H1 (cell line): ENCODE measurements at regions not wholly inside any gene's neighbourhood (a gene's known extent, or its start where the extent isn't known, plus 50 kb on each side); places are given as distances from the start of the nearest gene placed in this dataset.

Experiments
- CTCF ChIA-PET: fragments of 300-600 bp; sonication (Branson Sonifier 250); formaldehyde crosslinking; loops from one replicate; lab custom pipeline; 2021; ENCODE audit not compliant: partially characterized antibody; lab: Charles Lee
- POLR2A ChIA-PET: fragments of 300-600 bp; sonication (Branson Sonifier 250); formaldehyde crosslinking; loops from one replicate; lab custom pipeline; 2021; ENCODE audit warnings: inconsistent platforms; ENCODE audit not compliant: partially characterized antibody; lab: Charles Lee
- DNase-seq, 2 experiments: peaks; one replicate each; pipeline versions ENCODE4 v3.0.0 to v3.0.0-alpha.2; 2010 to 2022; ENCODE audit warnings: low spot score in 2 of 2, low read depth in 1 of 2, mixed read lengths in 1 of 2
- FAIRE-seq: peaks from 2 replicates; lab custom pipeline; 2011; peaks lifted over from hg19 to GRCh38; lab: Jason Lieb, UNC
- H2AFZ ChIP-seq: 2 replicates; pipeline ENCODE4 v1.8.1; 2012; ENCODE audit warnings: low read length, inconsistent platforms
- H2AK5ac ChIP-seq: 2 replicates; pipeline ENCODE4 v1.6.1; 2013; ENCODE audit warnings: low read depth, low read length
- H2BK120ac ChIP-seq: replicated peaks from 2 replicates; pipeline ENCODE3; 2013; ENCODE audit warnings: low read depth, low read length, inconsistent platforms
- H2BK12ac ChIP-seq: 2 replicates; pipeline ENCODE4 v1.6.1; 2013; ENCODE audit warnings: low read depth, low read length
- H2BK15ac ChIP-seq: 2 replicates; pipeline ENCODE4 v1.6.1; 2013; ENCODE audit warnings: low read length
- H2BK20ac ChIP-seq: 2 replicates; pipeline ENCODE4 v1.6.1; 2013; ENCODE audit warnings: low read length
- H2BK5ac ChIP-seq: 2 replicates; pipeline ENCODE4 v1.6.1; 2013; ENCODE audit warnings: low read depth, low read length
- H3K14ac ChIP-seq: 2 replicates; pipeline ENCODE4 v1.6.1; 2013; ENCODE audit warnings: inconsistent platforms; ENCODE audit not compliant: insufficient read length
- H3K18ac ChIP-seq: 2 replicates; pipeline ENCODE4 v1.6.1; 2013; ENCODE audit warnings: low read length; ENCODE audit errors: extremely low read depth
- H3K23ac ChIP-seq: 2 replicates; pipeline ENCODE4 v1.6.1; 2013; ENCODE audit warnings: inconsistent platforms; ENCODE audit not compliant: insufficient read length
- H3K23me2 ChIP-seq: 2 replicates; pipeline ENCODE4 v1.6.1; 2013; ENCODE audit warnings: low read depth, low read length
- H3K27ac ChIP-seq: 2 replicates; pipeline ENCODE4 v1.6.1; 2011; ENCODE audit warnings: low read depth, low read length, inconsistent platforms
- H3K27me3 ChIP-seq, 4 experiments: replicated peaks in 1 of 4; 1 replicate in 1 of 4; 2 replicates in 3 of 4; pipeline versions ENCODE4 v1.6.1 to v1.8.1; 2011 to 2013; ENCODE audit warnings: low read length in 3 of 4, mild to moderate bottlenecking in 3 of 4, inconsistent platforms in 2 of 4, mixed read lengths in 2 of 4, moderate library complexity in 1 of 4; ENCODE audit not compliant: control insufficient read depth in 3 of 4, insufficient read depth in 3 of 4; ENCODE audit errors: extremely low read depth in 1 of 4
- H3K36me3 ChIP-seq, 4 experiments: 2 replicates each; pipeline versions ENCODE4 v1.6.1 to v1.8.1; 2011 to 2013; ENCODE audit warnings: mild to moderate bottlenecking in 4 of 4, low read length in 3 of 4, moderate library complexity in 2 of 4, control low read depth in 1 of 4, inconsistent platforms in 1 of 4; ENCODE audit not compliant: insufficient read depth in 4 of 4, control insufficient read depth in 2 of 4
- H3K4ac ChIP-seq: replicated peaks from 2 replicates; pipeline ENCODE3; 2013; ENCODE audit warnings: low read length, low read depth, mixed read lengths, inconsistent platforms; ENCODE audit not compliant: insufficient read length
- H3K4me1 ChIP-seq, 4 experiments: replicated peaks in 1 of 4; 1 replicate in 1 of 4; 2 replicates in 3 of 4; pipeline versions ENCODE4 v1.6.1 to v1.8.1; 2011 to 2013; ENCODE audit warnings: low read length in 3 of 4, inconsistent platforms in 2 of 4, mixed read lengths in 1 of 4; ENCODE audit not compliant: insufficient read depth in 4 of 4, control insufficient read depth in 3 of 4
- H3K4me2 ChIP-seq, 2 experiments: 2 replicates each; pipeline versions ENCODE4 v1.6.1 to v1.8.1; 2011 to 2013; ENCODE audit warnings: low read depth in 2 of 2, low read length in 2 of 2, control low read depth in 1 of 2, inconsistent platforms in 1 of 2, mild to moderate bottlenecking in 1 of 2; ENCODE audit not compliant: insufficient read depth in 1 of 2
- H3K4me3 ChIP-seq, 4 experiments: fragments of 200-600, 300-600 bp in 1 of 4; sonication (generic), shearing (Covaris generic), sonication (Bioruptor Twin) in 1 of 4; 2 replicates each; pipeline versions ENCODE4 v1.5.1 to v1.8.1; 2011 to 2016; ENCODE audit warnings: low read length in 4 of 4, low read depth in 3 of 4, control low read depth in 2 of 4, inconsistent platforms in 2 of 4, mild to moderate bottlenecking in 2 of 4, mixed read lengths in 1 of 4, moderate library complexity in 1 of 4; ENCODE audit not compliant: insufficient read depth in 2 of 4; ENCODE audit errors: extremely low read depth in 1 of 4
- H3K56ac ChIP-seq: replicated peaks from 2 replicates; pipeline ENCODE3; 2013; ENCODE audit warnings: low read depth, mild to moderate bottlenecking, mixed read lengths, low read length, inconsistent platforms; ENCODE audit not compliant: insufficient read length
- H3K79me1 ChIP-seq: 2 replicates; pipeline ENCODE4 v1.6.1; 2013; ENCODE audit warnings: low read depth, low read length, control low read depth
- H3K79me2 ChIP-seq, 2 experiments: 2 replicates each; pipeline versions ENCODE4 v1.6.1 to v1.8.1; 2012 to 2013; ENCODE audit warnings: low read length in 2 of 2, mild to moderate bottlenecking in 2 of 2, inconsistent platforms in 1 of 2; ENCODE audit not compliant: insufficient read depth in 2 of 2, control insufficient read depth in 1 of 2
- H3K9ac ChIP-seq, 4 experiments: replicated peaks in 1 of 4; 1 replicate in 1 of 4; 2 replicates in 3 of 4; pipeline versions ENCODE4 v1.6.1 to v1.8.1; 2011 to 2013; ENCODE audit warnings: low read depth in 3 of 4, low read length in 3 of 4, control low read depth in 2 of 4, mild to moderate bottlenecking in 2 of 4, moderate library complexity in 2 of 4, inconsistent platforms in 1 of 4; ENCODE audit errors: extremely low read depth in 1 of 4
- H3K9me3 ChIP-seq, 2 experiments: 2 replicates each; pipeline versions ENCODE4 v1.6.1 to v1.8.1; 2012 to 2013; ENCODE audit warnings: mild to moderate bottlenecking in 2 of 2, moderate library complexity in 2 of 2, control low read depth in 1 of 2, inconsistent platforms in 1 of 2, low read depth in 1 of 2, low read length in 1 of 2, mixed read lengths in 1 of 2; ENCODE audit not compliant: insufficient read depth in 2 of 2
- H4K20me1 ChIP-seq, 2 experiments: replicated peaks in 1 of 2; 2 replicates each; pipeline versions ENCODE3 to v1.8.1; 2011 to 2013; ENCODE audit warnings: inconsistent platforms in 2 of 2, low read length in 2 of 2, mild to moderate bottlenecking in 1 of 2; ENCODE audit not compliant: insufficient read depth in 2 of 2, control insufficient read depth in 1 of 2
- H4K5ac ChIP-seq: 2 replicates; pipeline ENCODE4 v1.6.1; 2013; ENCODE audit warnings: low read length, low read depth, mixed read lengths, inconsistent platforms; ENCODE audit not compliant: insufficient read length
- H4K8ac ChIP-seq: 2 replicates; pipeline ENCODE4 v1.8.0; 2013; ENCODE audit warnings: mild to moderate bottlenecking, moderate library complexity, low read length, inconsistent platforms; ENCODE audit not compliant: insufficient read depth; ENCODE audit errors: extremely low read depth
- H4K91ac ChIP-seq: replicated peaks from 2 replicates; pipeline ENCODE3; 2013; ENCODE audit warnings: low read length, mixed read lengths, inconsistent platforms; ENCODE audit not compliant: insufficient read length
- ASH2L ChIP-seq: fragments of 200-600, 300-600 bp; sonication (generic); IDR thresholded peaks from one replicate; pipeline ENCODE4 v1.7.1; 2017; ENCODE audit warnings: low read length
- CBX5 ChIP-seq: fragments of 300-800, 300-1000 bp; sonication (generic); IDR thresholded peaks from 2 replicates; pipeline ENCODE4 v1.7.1; 2016; ENCODE audit warnings: antibody characterized with exemption, low read length, low read depth
- CHD1 ChIP-seq: IDR thresholded peaks from 2 replicates; pipeline ENCODE4 v1.6.1; 2012; ENCODE audit warnings: low read depth, low read length, improper control_type of control experiment
- CTCF ChIP-seq, 3 experiments: IDR thresholded peaks; 1 replicate in 2 of 3; 2 replicates in 1 of 3; pipeline versions ENCODE4 v1.5.1 to v1.6.1; 2011; ENCODE audit warnings: low read length in 3 of 3, mild to moderate bottlenecking in 3 of 3, inconsistent platforms in 2 of 3, low read depth in 1 of 3, moderate library complexity in 1 of 3; ENCODE audit not compliant: insufficient read depth in 1 of 3; ENCODE audit errors: control extremely low read depth in 1 of 3
- JUND ChIP-seq: IDR thresholded peaks from 2 replicates; pipeline ENCODE4 v1.6.1; 2011; ENCODE audit warnings: mild to moderate bottlenecking, improper control_type of control experiment, low read length
- RXRA ChIP-seq: IDR thresholded peaks from 2 replicates; pipeline ENCODE4 v1.6.1; 2011; ENCODE audit warnings: low read depth, mild to moderate bottlenecking, low read length, moderate library complexity; ENCODE audit not compliant: insufficient read depth
- TAF7 ChIP-seq: optimal IDR thresholded peaks from 2 replicates; pipeline ENCODE3; 2011; ENCODE audit warnings: low read depth, mild to moderate bottlenecking, inconsistent platforms, low read length, moderate library complexity, borderline replicate concordance
- TBP ChIP-seq: IDR thresholded peaks from 2 replicates; pipeline ENCODE4 v1.6.1; 2011; ENCODE audit warnings: low read depth, low read length, improper control_type of control experiment
- WGBS, 2 experiments: shearing (Covaris generic) in 1 of 2; methylation state at CpG; one replicate each; pipeline versions ENCODE4 v1.1.6 to v1.1.7; 2013 to 2015; ENCODE audit warnings: low lambda C conversion rate in 2 of 2, mixed read lengths in 2 of 2, inconsistent platforms in 1 of 2, low coverage in 1 of 2, missing lambda C conversion rate in 1 of 2; ENCODE audit not compliant: insufficient replicate concordance in 2 of 2, insufficient coverage in 1 of 2, insufficient read length in 1 of 2; ENCODE audit errors: extremely low coverage in 1 of 2, missing lambda C conversion rate in 1 of 2; 5-methylcytosine and 5-hydroxymethylcytosine counted together
- TF ChIP-seq, protein P1 (sequence below): IDR thresholded peaks from 2 replicates; pipeline ENCODE4 v1.6.1; 2011; ENCODE audit warnings: low read length, improper control_type of control experiment

DNA sequence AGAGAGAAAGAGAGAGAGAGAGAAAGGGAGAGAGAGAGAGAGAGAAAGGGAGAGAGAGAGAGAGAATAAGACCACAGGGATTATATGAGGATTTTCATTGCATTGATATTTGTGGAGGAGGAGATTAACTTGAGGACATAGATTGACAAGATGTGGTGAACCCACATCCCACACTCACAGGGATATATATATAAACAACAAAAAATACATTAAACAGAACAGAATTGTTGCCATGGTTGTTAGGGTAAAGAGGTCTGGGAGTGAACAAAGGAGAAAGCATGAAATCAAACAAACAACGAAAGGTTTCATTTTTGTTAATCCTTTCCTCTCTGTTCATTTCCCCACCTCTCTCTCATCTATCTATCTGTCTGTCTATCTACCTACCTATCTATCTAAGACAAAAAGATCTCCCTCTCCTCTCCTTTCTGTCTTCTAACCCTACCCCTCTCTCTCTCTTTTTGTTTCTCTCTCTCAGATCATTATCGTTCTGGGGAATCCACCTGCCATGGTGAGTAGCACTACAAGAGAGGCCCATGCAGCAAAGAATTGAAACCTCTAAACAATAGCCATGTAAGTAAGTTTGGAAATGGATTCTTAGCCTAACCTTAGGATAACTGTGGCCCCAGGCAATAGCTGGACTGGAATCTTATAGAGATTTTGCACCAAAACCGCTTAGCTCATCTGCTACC is 280.9 kb downstream of the RAP2B start:
- H4K20me1 ChIP-seq: no peaks in the 10 kb centered on the region
- no peak overlapping the region for H3K56ac ChIP-seq
- FAIRE-seq: no peak
- no peak overlapping the region for H2BK20ac ChIP-seq
- no peak overlapping the region for H3K23ac ChIP-seq
- no peak overlapping the region for H3K9ac ChIP-seq
- H3K4ac ChIP-seq: no peak overlapping the region
- H2AK5ac ChIP-seq: no peak overlapping the region
- H2BK12ac ChIP-seq: no peak overlapping the region
- WGBS, 2 experiments: 96% methylated on average over 3 of the region's 3 CpGs; no CpG with 5 or more reads in 1 of the 2 experiments
- no peaks in the 10 kb centered on the region for H3K79me1 ChIP-seq
- H3K23me2 ChIP-seq: no peaks in the 10 kb centered on the region
- H3K9me3 ChIP-seq: no peaks in the 10 kb centered on the region
- H3K4me3 ChIP-seq: no peak overlapping the region
- H3K79me2 ChIP-seq: no peaks in the 10 kb centered on the region
- peaks cover 0 to 4% (median under 1%) of the 10 kb centered on the region in 4 experiments; a peak in 1 of 7 replicates for H3K4me1 ChIP-seq
- no peak overlapping the region for H2BK120ac ChIP-seq
- no peak overlapping the region for H3K18ac ChIP-seq
- no peak overlapping the region for H2BK15ac ChIP-seq
- H4K8ac ChIP-seq: no peak overlapping the region
- CTCF ChIA-PET: interaction anchor here (0.8 to 2.0 kb wide), 2 partner anchors 10 to 36 kb away, joined by 5 to 6 read pairs; no protein-coding TSS in a partner anchor
- POLR2A ChIA-PET: no interaction called here
- H3K27me3 ChIP-seq: no peaks in the 10 kb centered on the region
- H4K91ac ChIP-seq: no peak overlapping the region
- H2AFZ ChIP-seq: no peak overlapping the region
- no peak for TF ChIP-seq TBP
- no peak for TF ChIP-seq JUND
- no peak for TF ChIP-seq ASH2L
- TF ChIP-seq, protein P1, sequence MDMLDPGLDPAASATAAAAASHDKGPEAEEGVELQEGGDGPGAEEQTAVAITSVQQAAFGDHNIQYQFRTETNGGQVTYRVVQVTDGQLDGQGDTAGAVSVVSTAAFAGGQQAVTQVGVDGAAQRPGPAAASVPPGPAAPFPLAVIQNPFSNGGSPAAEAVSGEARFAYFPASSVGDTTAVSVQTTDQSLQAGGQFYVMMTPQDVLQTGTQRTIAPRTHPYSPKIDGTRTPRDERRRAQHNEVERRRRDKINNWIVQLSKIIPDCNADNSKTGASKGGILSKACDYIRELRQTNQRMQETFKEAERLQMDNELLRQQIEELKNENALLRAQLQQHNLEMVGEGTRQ: no peak
- TF ChIP-seq TAF7: no peak
- TF ChIP-seq CBX5: no peak
- no peak for TF ChIP-seq CTCF (IDR thresholded peaks at IDR 0.05; ENCODE audit: control extremely low read depth in 1 of 3, insufficient read depth in 1 of 3, low read depth in 1 of 3, low read length in 3 of 3)
- no peak for TF ChIP-seq RXRA
- TF ChIP-seq CHD1: no peak
- H3K27ac ChIP-seq: no peak overlapping the region
- no peak for DNase-seq
- no peak overlapping the region for H2BK5ac ChIP-seq
- H4K5ac ChIP-seq: no peak overlapping the region
- no peak overlapping the region for H3K14ac ChIP-seq
- no peaks in the 10 kb centered on the region for H3K36me3 ChIP-seq
- no peak overlapping the region for H3K4me2 ChIP-seq
